ENCODE measurements at regions not wholly inside any gene's neighbourhood (a gene's known extent, or its start where the extent isn't known, plus 50 kb on each side); places are given as distances from the start of the nearest gene placed in this dataset.

DNA sequence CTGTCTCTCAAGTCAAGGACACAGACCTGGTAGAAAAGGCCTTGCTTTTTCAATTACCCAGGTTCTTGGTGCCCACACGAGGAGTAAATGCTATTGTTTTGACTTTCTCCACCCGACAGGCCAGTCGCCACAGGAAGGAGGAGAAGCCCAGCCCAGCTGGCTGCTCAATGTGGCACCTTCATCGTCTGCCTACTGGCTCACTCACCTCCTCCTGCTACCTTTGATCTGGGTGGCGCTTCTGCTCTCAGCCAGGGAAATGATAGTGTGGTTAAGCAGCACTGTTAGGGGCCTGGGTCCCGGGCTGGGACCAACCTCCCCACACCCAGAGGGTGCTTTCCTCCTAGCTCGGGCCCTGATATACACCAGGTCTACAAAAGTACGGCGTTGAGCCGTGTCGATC lies 75.0 kb upstream of the FZD10 start:
- Histone ChIP-seq H4K8ac (ENCODE audit: low read depth, low read length) (no peak overlapping the region), H3K9me3 (replicated peaks in 1 of 2; ENCODE audit: control insufficient read depth in 2 of 2, insufficient read depth in 1 of 2, low read depth in 1 of 2, low read length in 2 of 2) (peaks cover 0 to 5% of the 10 kb centered on the region in 2 donors), H3K27ac (replicated peaks; ENCODE audit: low read length) (no peak overlapping the region), H4K91ac (ENCODE audit: low read depth, low read length, poor library complexity) (no peak overlapping the region), H2BK120ac (ENCODE audit: low read depth, low read length) (no peak overlapping the region), H3K27me3 (ENCODE audit: control insufficient read depth in 3 of 3, insufficient read depth in 3 of 3, low read depth in 1 of 3, low read length in 3 of 3) (peaks cover 0 to 14% (median 5%) of the 10 kb centered on the region in 3 experiments), H3K14ac (ENCODE audit: low read length) (no peak overlapping the region), H3K79me1 (ENCODE audit: low read depth, low read length) (no peaks in the 10 kb centered on the region), H3K4me3 (ENCODE audit: low read length in 2 of 2) (no peak overlapping the region), H3K4ac (ENCODE audit: low read length) (no peak overlapping the region), H2BK5ac (ENCODE audit: low read length) (no peak overlapping the region), H3K4me1 (ENCODE audit: control insufficient read depth in 2 of 2, insufficient read depth in 1 of 2, low read depth in 1 of 2, low read length in 2 of 2) (peaks cover 3 to 9% of the 10 kb centered on the region in 2 donors), H2BK15ac (ENCODE audit: low read length) (no peak overlapping the region), H2AFZ (ENCODE audit: low read length) (no peak overlapping the region), H2BK12ac (ENCODE audit: low read length) (no peak overlapping the region), H2AK5ac (ENCODE audit: low read depth, low read length) (peak overlapping the region; percentile 82), H3K36me3 (replicated peaks in 1 of 2; ENCODE audit: control insufficient read depth in 2 of 2, insufficient read depth in 2 of 2, low read length in 2 of 2) (no peaks in the 10 kb centered on the region), H3K4me2 (ENCODE audit: insufficient read depth, low read length, poor library complexity, severe bottlenecking) (no peak overlapping the region), H3K9ac (ENCODE audit: low read depth, low read length, poor library complexity) (no peak overlapping the region), H3K18ac (ENCODE audit: low read length) (no peak overlapping the region), H3K23ac (ENCODE audit: low read depth, low read length, poor library complexity) (no peak overlapping the region)
- no CpG with 5 or more reads among the region's 11 CpGs for WGBS, 2 donors (ENCODE audit: extremely low coverage in 2 of 2, insufficient read length in 2 of 2, insufficient replicate concordance in 1 of 2)
- DNase-seq (ENCODE audit: low spot score), result no peak

DNA sequence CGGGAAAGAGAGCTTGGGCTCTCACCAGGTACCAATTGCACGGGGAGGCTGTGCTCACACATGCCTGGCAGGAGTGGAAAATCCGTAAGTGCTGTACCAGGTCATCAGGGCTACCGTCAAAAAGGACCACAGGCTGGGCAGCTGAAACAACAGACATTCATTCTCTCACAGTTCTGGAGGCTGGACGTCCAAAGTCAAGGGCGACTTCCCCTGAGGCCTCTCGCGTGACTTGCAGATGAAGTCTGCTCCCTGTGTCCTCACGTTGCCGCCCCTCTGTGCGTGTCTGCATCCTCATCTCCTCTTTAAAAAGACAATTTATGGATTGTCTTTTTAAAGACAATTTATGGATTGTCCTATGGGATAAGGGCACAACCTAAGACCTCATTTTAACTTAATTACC lies 73.8 kb upstream of the FZD10 start:
- H3K23ac ChIP-seq (ENCODE audit: low read depth, low read length, poor library complexity), result no peak overlapping the region
- WGBS, 2 donors (ENCODE audit: extremely low coverage in 2 of 2, insufficient read length in 2 of 2, insufficient replicate concordance in 1 of 2), result no CpG with 5 or more reads among the region's 11 CpGs
- no peaks in the 10 kb centered on the region for H3K36me3 ChIP-seq (replicated peaks in 1 of 2; ENCODE audit: control insufficient read depth in 2 of 2, insufficient read depth in 2 of 2, low read length in 2 of 2)
- no peaks in the 10 kb centered on the region for H3K79me1 ChIP-seq (ENCODE audit: low read depth, low read length)
- H3K9ac ChIP-seq (ENCODE audit: low read depth, low read length, poor library complexity), result no peak overlapping the region
- DNase-seq (ENCODE audit: low spot score), result no peak
- peaks cover 0 to 6% (median 5%) of the 10 kb centered on the region in 3 experiments for H3K27me3 ChIP-seq (ENCODE audit: control insufficient read depth in 3 of 3, insufficient read depth in 3 of 3, low read depth in 1 of 3, low read length in 3 of 3)
- peaks cover 3 to 8% of the 10 kb centered on the region in 2 donors for H3K4me1 ChIP-seq (ENCODE audit: control insufficient read depth in 2 of 2, insufficient read depth in 1 of 2, low read depth in 1 of 2, low read length in 2 of 2)
- no peak overlapping the region for H4K8ac ChIP-seq (ENCODE audit: low read depth, low read length)
- no peak overlapping the region for H2BK12ac ChIP-seq (ENCODE audit: low read length)
- no peak overlapping the region for H2AK5ac ChIP-seq (ENCODE audit: low read depth, low read length)
- H3K18ac ChIP-seq (ENCODE audit: low read length), result no peak overlapping the region
- H2AFZ ChIP-seq (ENCODE audit: low read length), result no peak overlapping the region
- H3K4me2 ChIP-seq (ENCODE audit: insufficient read depth, low read length, poor library complexity, severe bottlenecking), result no peak overlapping the region
- H4K91ac ChIP-seq (ENCODE audit: low read depth, low read length, poor library complexity), result no peak overlapping the region
- H2BK15ac ChIP-seq (ENCODE audit: low read length), result no peak overlapping the region
- H3K4ac ChIP-seq (ENCODE audit: low read length), result no peak overlapping the region
- no peak overlapping the region for H2BK120ac ChIP-seq (ENCODE audit: low read depth, low read length)
- H3K27ac ChIP-seq (replicated peaks; ENCODE audit: low read length), result no peak overlapping the region
- no peak overlapping the region for H3K4me3 ChIP-seq (ENCODE audit: low read length in 2 of 2)
- no peak overlapping the region for H3K14ac ChIP-seq (ENCODE audit: low read length)
- peaks cover 0 to 5% of the 10 kb centered on the region in 2 donors for H3K9me3 ChIP-seq (replicated peaks in 1 of 2; ENCODE audit: control insufficient read depth in 2 of 2, insufficient read depth in 1 of 2, low read depth in 1 of 2, low read length in 2 of 2)
- H2BK5ac ChIP-seq (ENCODE audit: low read length), result no peak overlapping the region

- Histone ChIP-seq H3K4me1 (ENCODE audit: control insufficient read depth in 2 of 2, insufficient read depth in 1 of 2, low read depth in 1 of 2, low read length in 2 of 2) (peaks cover 2 to 3% of the 10 kb centered on the region in 2 donors), H2BK5ac (ENCODE audit: low read length) (no peak overlapping the region), H3K27me3 (ENCODE audit: control insufficient read depth in 3 of 3, insufficient read depth in 3 of 3, low read depth in 1 of 3, low read length in 3 of 3) (peaks cover 0 to 6% (median 5%) of the 10 kb centered on the region in 3 experiments), H3K36me3 (replicated peaks in 1 of 2; ENCODE audit: control insufficient read depth in 2 of 2, insufficient read depth in 2 of 2, low read length in 2 of 2) (no peaks in the 10 kb centered on the region), H3K4ac (ENCODE audit: low read length) (no peak overlapping the region), H2AK5ac (ENCODE audit: low read depth, low read length) (no peak overlapping the region), H3K9me3 (replicated peaks in 1 of 2; ENCODE audit: control insufficient read depth in 2 of 2, insufficient read depth in 1 of 2, low read depth in 1 of 2, low read length in 2 of 2) (peaks cover 0 to 5% of the 10 kb centered on the region in 2 donors), H3K14ac (ENCODE audit: low read length) (no peak overlapping the region), H3K9ac (ENCODE audit: low read depth, low read length, poor library complexity) (no peak overlapping the region), H3K4me3 (ENCODE audit: low read length in 2 of 2) (peak overlapping the region in 1 of 2 donors; percentile 21), H3K79me1 (ENCODE audit: low read depth, low read length) (no peaks in the 10 kb centered on the region), H3K4me2 (ENCODE audit: insufficient read depth, low read length, poor library complexity, severe bottlenecking) (no peak overlapping the region), H2BK15ac (ENCODE audit: low read length) (no peak overlapping the region), H4K8ac (ENCODE audit: low read depth, low read length) (no peak overlapping the region), H2BK12ac (ENCODE audit: low read length) (no peak overlapping the region), H3K27ac (replicated peaks; ENCODE audit: low read length) (no peak overlapping the region), H2BK120ac (ENCODE audit: low read depth, low read length) (no peak overlapping the region), H3K23ac (ENCODE audit: low read depth, low read length, poor library complexity) (no peak overlapping the region), H3K18ac (ENCODE audit: low read length) (no peak overlapping the region), H4K91ac (ENCODE audit: low read depth, low read length, poor library complexity) (no peak overlapping the region), H2AFZ (ENCODE audit: low read length) (no peak overlapping the region)
- no peak for DNase-seq (ENCODE audit: low spot score)
- no CpG with 5 or more reads among the region's 2 CpGs for WGBS, 2 donors (ENCODE audit: extremely low coverage in 2 of 2, insufficient read length in 2 of 2, insufficient replicate concordance in 1 of 2)
Measured at GRCh38 chr12:130090542-130090941, 71.7 kb upstream of the FZD10 start.

DNA sequence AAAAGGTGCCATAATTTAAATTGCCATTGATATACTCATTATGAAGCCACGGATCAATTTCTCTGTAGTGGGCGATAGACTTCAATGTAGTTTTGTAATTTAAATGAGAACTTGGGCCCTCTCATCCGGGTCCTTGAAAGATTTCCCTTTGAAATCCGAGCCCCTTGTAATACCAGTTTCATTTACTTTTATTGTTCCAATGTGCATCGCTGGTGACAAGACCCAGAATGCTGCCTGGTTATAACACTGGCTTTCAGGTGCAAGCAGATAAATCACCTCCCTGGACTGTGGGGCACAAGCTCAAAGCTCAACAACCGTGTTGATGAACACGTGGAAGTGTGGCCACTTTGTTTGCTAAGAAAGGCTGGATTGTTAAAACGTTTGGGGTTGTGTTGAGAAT lies 68.9 kb upstream of the FZD10 start:
- Histone ChIP-seq H3K4ac (ENCODE audit: low read length) (no peak overlapping the region), H4K91ac (ENCODE audit: low read depth, low read length, poor library complexity) (no peak overlapping the region), H2AFZ (ENCODE audit: low read length) (no peak overlapping the region), H3K4me2 (ENCODE audit: insufficient read depth, low read length, poor library complexity, severe bottlenecking) (no peak overlapping the region), H3K18ac (ENCODE audit: low read length) (no peak overlapping the region), H3K14ac (ENCODE audit: low read length) (no peak overlapping the region), H2BK15ac (ENCODE audit: low read length) (no peak overlapping the region), H3K27ac (replicated peaks; ENCODE audit: low read length) (no peak overlapping the region), H3K27me3 (ENCODE audit: control insufficient read depth in 3 of 3, insufficient read depth in 3 of 3, low read depth in 1 of 3, low read length in 3 of 3) (peaks cover 0 to 2% (median 0%) of the 10 kb centered on the region in 3 experiments), H2BK120ac (ENCODE audit: low read depth, low read length) (no peak overlapping the region), H3K4me1 (ENCODE audit: control insufficient read depth in 2 of 2, insufficient read depth in 1 of 2, low read depth in 1 of 2, low read length in 2 of 2) (peaks cover 0 to 2% of the 10 kb centered on the region in 2 donors), H3K79me1 (ENCODE audit: low read depth, low read length) (no peaks in the 10 kb centered on the region), H3K36me3 (replicated peaks in 1 of 2; ENCODE audit: control insufficient read depth in 2 of 2, insufficient read depth in 2 of 2, low read length in 2 of 2) (no peaks in the 10 kb centered on the region), H3K4me3 (ENCODE audit: low read length in 2 of 2) (no peak overlapping the region), H4K8ac (ENCODE audit: low read depth, low read length) (no peak overlapping the region), H3K9me3 (replicated peaks in 1 of 2; ENCODE audit: control insufficient read depth in 2 of 2, insufficient read depth in 1 of 2, low read depth in 1 of 2, low read length in 2 of 2) (peaks cover 0 to 5% of the 10 kb centered on the region in 2 donors), H3K23ac (ENCODE audit: low read depth, low read length, poor library complexity) (no peak overlapping the region), H2AK5ac (ENCODE audit: low read depth, low read length) (no peak overlapping the region), H2BK5ac (ENCODE audit: low read length) (no peak overlapping the region), H2BK12ac (ENCODE audit: low read length) (no peak overlapping the region), H3K9ac (ENCODE audit: low read depth, low read length, poor library complexity) (no peak overlapping the region)
- whole genome bisulfite sequencing, 2 donors (ENCODE audit: extremely low coverage in 2 of 2, insufficient read length in 2 of 2, insufficient replicate concordance in 1 of 2), result no CpG with 5 or more reads among the region's 8 CpGs
- no peak for DNase-seq (ENCODE audit: low spot score)

Data from neuronal stem cell (in vitro differentiated cells).